ENCODE measurements at regions not wholly inside any gene's neighbourhood (a gene's known extent, or its start where the extent isn't known, plus 50 kb on each side); places are given as distances from the start of the nearest gene placed in this dataset.

GRCh38 chr11:39809833-39810232 lies 1649.6 kb downstream of the LRRC4C start:
- Histone ChIP-seq H2BK5ac (ENCODE audit: low read depth, low read length) (no peak overlapping the region), H3K4ac (replicated peaks; ENCODE audit: insufficient read length, low read depth, low read length) (no peak overlapping the region), H3K4me3 (ENCODE audit: extremely low read depth in 1 of 4, insufficient read depth in 2 of 4, low read depth in 3 of 4, low read length in 4 of 4) (no peak overlapping the region), H2AFZ (ENCODE audit: low read length) (no peak overlapping the region), H3K4me2 (ENCODE audit: insufficient read depth in 1 of 2, low read depth in 2 of 2, low read length in 2 of 2) (no peak overlapping the region), H2AK5ac (ENCODE audit: low read depth, low read length) (no peak overlapping the region), H3K27ac (ENCODE audit: low read depth, low read length) (no peak overlapping the region), H2BK20ac (ENCODE audit: low read length) (no peak overlapping the region), H3K23ac (ENCODE audit: insufficient read length) (no peak overlapping the region), H3K9me3 (ENCODE audit: insufficient read depth in 2 of 2, low read depth in 1 of 2, low read length in 1 of 2) (no peaks in the 10 kb centered on the region), H3K27me3 (replicated peaks in 1 of 4; ENCODE audit: control insufficient read depth in 3 of 4, extremely low read depth in 1 of 4, insufficient read depth in 3 of 4, low read length in 3 of 4) (no peaks in the 10 kb centered on the region), H3K18ac (ENCODE audit: extremely low read depth, low read length) (no peak overlapping the region), H4K20me1 (replicated peaks in 1 of 2; ENCODE audit: control insufficient read depth in 1 of 2, insufficient read depth in 2 of 2, low read length in 2 of 2) (no peaks in the 10 kb centered on the region), H3K36me3 (ENCODE audit: control insufficient read depth in 2 of 4, insufficient read depth in 4 of 4, low read length in 3 of 4) (no peaks in the 10 kb centered on the region), H2BK12ac (ENCODE audit: low read depth, low read length) (no peak overlapping the region), H3K23me2 (ENCODE audit: low read depth, low read length) (no peaks in the 10 kb centered on the region), H2BK120ac (replicated peaks; ENCODE audit: low read depth, low read length) (no peak overlapping the region), H3K79me2 (ENCODE audit: control insufficient read depth in 1 of 2, insufficient read depth in 2 of 2, low read length in 2 of 2) (no peaks in the 10 kb centered on the region), H3K56ac (replicated peaks; ENCODE audit: insufficient read length, low read depth, low read length) (no peak overlapping the region), H3K4me1 (replicated peaks in 1 of 4; ENCODE audit: control insufficient read depth in 3 of 4, insufficient read depth in 4 of 4, low read length in 3 of 4) (no peaks in the 10 kb centered on the region), H3K9ac (replicated peaks in 1 of 4; ENCODE audit: extremely low read depth in 1 of 4, low read depth in 3 of 4, low read length in 3 of 4) (no peak overlapping the region), H3K14ac (ENCODE audit: insufficient read length) (no peak overlapping the region), H4K91ac (replicated peaks; ENCODE audit: insufficient read length, low read length) (no peak overlapping the region), H3K79me1 (ENCODE audit: low read depth, low read length) (no peaks in the 10 kb centered on the region), H4K8ac (ENCODE audit: extremely low read depth, insufficient read depth, low read length) (no peak overlapping the region), H4K5ac (ENCODE audit: insufficient read length, low read depth, low read length) (no peak overlapping the region), H2BK15ac (ENCODE audit: low read length) (no peak overlapping the region)
- DNase-seq (ENCODE audit: low read depth in 1 of 2, low spot score in 2 of 2), result no peak
- ChIA-PET CTCF (ENCODE audit: partially characterized antibody) (no interaction called here), POLR2A (ENCODE audit: partially characterized antibody) (no interaction called here)
- FAIRE-seq, result no peak
- TF ChIP-seq RXRA (IDR thresholded peaks at IDR 0.05; ENCODE audit: insufficient read depth, low read depth, low read length), result no peak
- 92% methylated on average over 1 of the region's 1 CpG; no CpG with 5 or more reads in 1 of the 2 experiments for WGBS, 2 experiments (ENCODE audit: extremely low coverage in 1 of 2, insufficient coverage in 1 of 2, insufficient read length in 1 of 2, insufficient replicate concordance in 2 of 2, low coverage in 1 of 2, low lambda C conversion rate in 2 of 2, missing lambda C conversion rate in 1 of 2)
